ENCODE measurements at regions not wholly inside any gene's neighbourhood (a gene's known extent, or its start where the extent isn't known, plus 50 kb on each side); places are given as distances from the start of the nearest gene placed in this dataset.

GRCh38 chr5:86807046-86808031 lies 189.6 kb downstream of the COX7C start:
- TF ChIP-seq EZH2 (IDR thresholded peaks at IDR 0.05; ENCODE audit: low read length) (no peak), CTCF (optimal IDR thresholded peaks at IDR 0.05 in 1 of 3, IDR thresholded peaks at IDR 0.05 in 1 of 3, conservative IDR thresholded peaks at IDR 0.05 in 1 of 3; ENCODE audit: extremely low read depth in 1 of 3, insufficient read depth in 2 of 3, low read length in 3 of 3) (no peak)
- Histone ChIP-seq H3K4me3 (ENCODE audit: control insufficient read depth in 2 of 3, extremely low read depth in 1 of 3, insufficient read depth in 2 of 3, low read depth in 1 of 3, low read length in 3 of 3) (no peak overlapping the region), H2AFZ (ENCODE audit: control insufficient read depth, low read length) (no peak overlapping the region), H3K79me2 (ENCODE audit: control insufficient read depth, insufficient read depth, low read length) (no peaks in the 10 kb centered on the region), H4K20me1 (ENCODE audit: control insufficient read depth, extremely low read depth, insufficient read depth, low read length) (no peaks in the 10 kb centered on the region), H3K27me3 (ENCODE audit: control insufficient read depth, extremely low read depth, insufficient read depth, low read length) (no peaks in the 10 kb centered on the region), H3K4me1 (ENCODE audit: control insufficient read depth, extremely low read depth, insufficient read depth, low read length) (no peaks in the 10 kb centered on the region), H3K9ac (ENCODE audit: control insufficient read depth, extremely low read depth, insufficient read depth, low read length) (no peak overlapping the region), H3K36me3 (ENCODE audit: control insufficient read depth in 2 of 2, extremely low read depth in 1 of 2, insufficient read depth in 2 of 2, low read length in 2 of 2) (no peaks in the 10 kb centered on the region), H3K9me1 (ENCODE audit: control insufficient read depth, extremely low read depth, insufficient read depth, low read length) (no peaks in the 10 kb centered on the region), H3K4me2 (ENCODE audit: control insufficient read depth, extremely low read depth, insufficient read depth, low read depth, low read length) (no peak overlapping the region), H3K9me3 (ENCODE audit: control insufficient read depth, low read depth, low read length) (no peaks in the 10 kb centered on the region), H3K27ac (ENCODE audit: control insufficient read depth, insufficient read depth, low read length) (no peak overlapping the region)
- DNase-seq (ENCODE audit: low read depth, low spot score), result no peak
- dilution Hi-C loops (cut with MboI; ENCODE audit: extremely low pct_ligation_motif_present, low sequenced_read_pairs), result no loop called here
- no peak for FAIRE-seq

GRCh38 chr5:86814315-86814714 lies 196.6 kb downstream of the COX7C start:
- no peak overlapping the region for H3K27ac ChIP-seq (ENCODE audit: control insufficient read depth, insufficient read depth, low read length)
- DNase-seq (ENCODE audit: low read depth, low spot score) (no peak), FAIRE-seq (no peak)
- H2AFZ ChIP-seq (ENCODE audit: control insufficient read depth, low read length), result no peak overlapping the region
- H4K20me1 ChIP-seq (ENCODE audit: control insufficient read depth, extremely low read depth, insufficient read depth, low read length), result no peaks in the 10 kb centered on the region
- no peak overlapping the region for H3K9ac ChIP-seq (ENCODE audit: control insufficient read depth, extremely low read depth, insufficient read depth, low read length)
- no peak overlapping the region for H3K4me2 ChIP-seq (ENCODE audit: control insufficient read depth, extremely low read depth, insufficient read depth, low read depth, low read length)
- H3K4me1 ChIP-seq (ENCODE audit: control insufficient read depth, extremely low read depth, insufficient read depth, low read length), result no peaks in the 10 kb centered on the region
- TF ChIP-seq CTCF (optimal IDR thresholded peaks at IDR 0.05 in 1 of 3, IDR thresholded peaks at IDR 0.05 in 1 of 3, conservative IDR thresholded peaks at IDR 0.05 in 1 of 3; ENCODE audit: extremely low read depth in 1 of 3, insufficient read depth in 2 of 3, low read length in 3 of 3) (no peak), EZH2 (IDR thresholded peaks at IDR 0.05; ENCODE audit: low read length) (no peak)
- H3K79me2 ChIP-seq (ENCODE audit: control insufficient read depth, insufficient read depth, low read length), result no peaks in the 10 kb centered on the region
- no peaks in the 10 kb centered on the region for H3K9me1 ChIP-seq (ENCODE audit: control insufficient read depth, extremely low read depth, insufficient read depth, low read length)
- no peaks in the 10 kb centered on the region for H3K9me3 ChIP-seq (ENCODE audit: control insufficient read depth, low read depth, low read length)
- dilution Hi-C loops (cut with MboI; ENCODE audit: extremely low pct_ligation_motif_present, low sequenced_read_pairs), result no loop called here
- no peaks in the 10 kb centered on the region for H3K27me3 ChIP-seq (ENCODE audit: control insufficient read depth, extremely low read depth, insufficient read depth, low read length)
- H3K4me3 ChIP-seq (ENCODE audit: control insufficient read depth in 2 of 3, extremely low read depth in 1 of 3, insufficient read depth in 2 of 3, low read depth in 1 of 3, low read length in 3 of 3), result no peak overlapping the region
- H3K36me3 ChIP-seq (ENCODE audit: control insufficient read depth in 2 of 2, extremely low read depth in 1 of 2, insufficient read depth in 2 of 2, low read length in 2 of 2), result no peaks in the 10 kb centered on the region
